Liver (tissue), 3 donors: ENCODE measurements at regions not wholly inside any gene's neighbourhood (a gene's known extent, or its start where the extent isn't known, plus 50 kb on each side); places are given as distances from the start of the nearest gene placed in this dataset.

ENCODE experiments used
- CTCF ChIP-seq: fragments of 150-350 bp; IDR thresholded peaks from 2 replicates; pipeline ENCODE4 v1.5.1; 2017; ENCODE audit warnings: improper control_type of control experiment, low read depth, low read length; ENCODE audit not compliant: missing input control
- GABPA ChIP-seq, 2 donors: IDR thresholded peaks in 1 of 2; conservative IDR thresholded peaks in 1 of 2; 2 replicates each; pipeline ENCODE4 v1.6.1; 2016; ENCODE audit warnings: antibody characterized with exemption in 2 of 2, mild to moderate bottlenecking in 1 of 2, moderate library complexity in 1 of 2
- HNF4A ChIP-seq, 2 donors: conservative IDR thresholded peaks; 2 replicates each; pipeline ENCODE4 v1.6.1; 2016; ENCODE audit warnings: antibody characterized with exemption in 2 of 2, mild to moderate bottlenecking in 2 of 2
- HNF4G ChIP-seq: IDR thresholded peaks from 2 replicates; pipeline ENCODE4 v1.6.1; 2016; ENCODE audit warnings: antibody characterized with exemption
- MAX ChIP-seq: IDR thresholded peaks from 2 replicates; pipeline ENCODE4 v1.6.1; 2016; ENCODE audit warnings: antibody characterized with exemption
- RAD21 ChIP-seq, 2 donors: IDR thresholded peaks; 2 replicates each; pipeline ENCODE4 v1.6.1; 2016; ENCODE audit warnings: antibody characterized with exemption in 2 of 2, mild to moderate bottlenecking in 2 of 2
- RXRA ChIP-seq, 2 donors: IDR thresholded peaks; 2 replicates each; pipeline ENCODE4 v1.6.1; 2017 to 2018; ENCODE audit warnings: antibody characterized with exemption in 2 of 2, mild to moderate bottlenecking in 1 of 2
- TAF1 ChIP-seq: conservative IDR thresholded peaks from 2 replicates; pipeline ENCODE4 v1.6.1; 2016; ENCODE audit warnings: antibody characterized with exemption, mild to moderate bottlenecking
- YY1 ChIP-seq: IDR thresholded peaks from 2 replicates; pipeline ENCODE4 v1.6.1; 2016; ENCODE audit warnings: antibody characterized with exemption, mild to moderate bottlenecking
- donor health status: healthy.
- donor health status: healthy.

GRCh38 chr5:2557435-2557834 is 194.0 kb downstream of the IRX2 start:
- TF ChIP-seq HNF4A (conservative IDR thresholded peaks at IDR 0.05) (no peak), YY1 (no peak), HNF4G (no peak), TAF1 (no peak), CTCF (no peak), MAX (no peak), RAD21 (IDR thresholded peaks at IDR 0.05) (no peak), RXRA (IDR thresholded peaks at IDR 0.05) (no peak), GABPA (IDR thresholded peaks at IDR 0.05 in 1 of 2, conservative IDR thresholded peaks at IDR 0.05 in 1 of 2) (no peak)
